ENCODE measurements at regions not wholly inside any gene's neighbourhood (a gene's known extent, or its start where the extent isn't known, plus 50 kb on each side); places are given as distances from the start of the nearest gene placed in this dataset.

GRCh38 chr2:236336575-236337464 is 72.6 kb upstream of the ASB18 start:
- no peak for TF ChIP-seq CTCF (IDR thresholded peaks at IDR 0.05)
- TF ChIP-seq POLR2A (IDR thresholded peaks at IDR 0.05) = no peak
